ENCODE measurements at regions not wholly inside any gene's neighbourhood (a gene's known extent, or its start where the extent isn't known, plus 50 kb on each side); places are given as distances from the start of the nearest gene placed in this dataset.

DNA sequence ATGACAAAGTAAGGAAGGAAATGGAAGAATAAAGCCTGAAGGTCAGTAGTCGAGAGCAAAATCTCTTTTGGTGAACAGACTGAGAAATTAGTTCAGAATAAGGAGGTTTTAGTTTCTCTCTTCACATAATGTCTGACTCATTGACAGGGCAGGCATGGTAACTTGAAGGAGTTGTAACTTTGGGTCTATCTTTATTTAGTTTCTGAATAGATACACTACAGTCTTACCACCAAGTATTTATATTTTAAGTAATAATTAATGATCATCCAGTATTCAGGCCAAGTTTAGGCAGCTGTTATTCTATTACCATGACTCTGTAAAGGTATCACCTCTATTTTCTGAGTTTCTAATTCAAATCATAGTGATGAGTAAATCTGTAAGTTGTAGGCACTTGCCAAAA, 219.9 kb downstream of the SPRY2 start:
- no peaks in the 10 kb centered on the region for H3K36me3 Mint-ChIP-seq (ENCODE audit: low read depth)

GRCh38 chr13:80118506-80118905, 222.4 kb downstream of the SPRY2 start:
- TF ChIP-seq, protein P1, sequence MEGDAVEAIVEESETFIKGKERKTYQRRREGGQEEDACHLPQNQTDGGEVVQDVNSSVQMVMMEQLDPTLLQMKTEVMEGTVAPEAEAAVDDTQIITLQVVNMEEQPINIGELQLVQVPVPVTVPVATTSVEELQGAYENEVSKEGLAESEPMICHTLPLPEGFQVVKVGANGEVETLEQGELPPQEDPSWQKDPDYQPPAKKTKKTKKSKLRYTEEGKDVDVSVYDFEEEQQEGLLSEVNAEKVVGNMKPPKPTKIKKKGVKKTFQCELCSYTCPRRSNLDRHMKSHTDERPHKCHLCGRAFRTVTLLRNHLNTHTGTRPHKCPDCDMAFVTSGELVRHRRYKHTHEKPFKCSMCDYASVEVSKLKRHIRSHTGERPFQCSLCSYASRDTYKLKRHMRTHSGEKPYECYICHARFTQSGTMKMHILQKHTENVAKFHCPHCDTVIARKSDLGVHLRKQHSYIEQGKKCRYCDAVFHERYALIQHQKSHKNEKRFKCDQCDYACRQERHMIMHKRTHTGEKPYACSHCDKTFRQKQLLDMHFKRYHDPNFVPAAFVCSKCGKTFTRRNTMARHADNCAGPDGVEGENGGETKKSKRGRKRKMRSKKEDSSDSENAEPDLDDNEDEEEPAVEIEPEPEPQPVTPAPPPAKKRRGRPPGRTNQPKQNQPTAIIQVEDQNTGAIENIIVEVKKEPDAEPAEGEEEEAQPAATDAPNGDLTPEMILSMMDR (IDR thresholded peaks at IDR 0.05; ENCODE audit: unreplicated experiment in 3 of 3) = no peak
- Mint-ChIP-seq H3K36me3 (ENCODE audit: low read depth) (peaks cover 4% of the 10 kb centered on the region), H3K4me3 (no peak overlapping the region), H3K27ac (no peak overlapping the region), H3K4me1 (peaks cover 4% of the 10 kb centered on the region), H3K27me3 (ENCODE audit: low read depth) (no peaks in the 10 kb centered on the region), H3K9me3 (peaks cover 4% of the 10 kb centered on the region)

More for the DNA sequence above, 219.9 kb downstream of the SPRY2 start:
- no peak overlapping the region for H3K4me3 Mint-ChIP-seq
- no peak overlapping the region for H3K27ac Mint-ChIP-seq
- H3K9me3 Mint-ChIP-seq = no peaks in the 10 kb centered on the region
- H3K27me3 Mint-ChIP-seq (ENCODE audit: low read depth) = no peaks in the 10 kb centered on the region
- TF ChIP-seq, protein P1 (IDR thresholded peaks at IDR 0.05; ENCODE audit: unreplicated experiment in 3 of 3) = no peak
- peaks cover 2% of the 10 kb centered on the region for H3K4me1 Mint-ChIP-seq

- Mint-ChIP-seq H3K27me3 (ENCODE audit: low read depth) (no peaks in the 10 kb centered on the region), H3K4me3 (no peak overlapping the region), H3K9me3 (peaks cover 4% of the 10 kb centered on the region), H3K36me3 (ENCODE audit: low read depth) (peaks cover 4% of the 10 kb centered on the region), H3K4me1 (peaks cover 4% of the 10 kb centered on the region), H3K27ac (no peak overlapping the region)
- TF ChIP-seq, protein P1 (IDR thresholded peaks at IDR 0.05; ENCODE audit: unreplicated experiment in 3 of 3) = no peak
Measured at GRCh38 chr13:80118099-80118498, 222.8 kb downstream of the SPRY2 start.

DNA sequence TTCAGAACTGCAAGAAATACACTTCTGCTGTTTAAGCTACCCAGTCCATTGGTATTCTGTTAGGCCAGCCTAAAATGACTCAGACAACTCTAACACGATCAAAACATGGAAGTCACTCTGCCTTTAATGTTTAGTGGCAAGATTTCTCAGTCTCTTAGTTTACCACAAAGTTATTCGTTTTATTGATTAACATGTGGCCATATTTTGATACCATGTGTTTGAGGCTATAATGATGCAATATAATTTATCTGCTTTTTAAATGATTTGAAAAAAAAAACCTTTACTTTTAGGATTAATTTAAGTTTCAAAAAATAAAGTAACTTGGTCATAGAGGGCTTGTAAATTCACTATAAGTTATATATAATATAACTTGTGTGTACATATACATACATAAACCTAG, 223.4 kb downstream of the SPRY2 start:
- Mint-ChIP-seq H3K36me3 (ENCODE audit: low read depth) (peaks cover 4% of the 10 kb centered on the region), H3K4me3 (no peak overlapping the region), H3K4me1 (peaks cover 4% of the 10 kb centered on the region), H3K27me3 (ENCODE audit: low read depth) (no peaks in the 10 kb centered on the region), H3K27ac (no peak overlapping the region), H3K9me3 (peaks cover 4% of the 10 kb centered on the region)
- TF ChIP-seq, protein P1 (IDR thresholded peaks at IDR 0.05; ENCODE audit: unreplicated experiment in 3 of 3) = no peak

DNA sequence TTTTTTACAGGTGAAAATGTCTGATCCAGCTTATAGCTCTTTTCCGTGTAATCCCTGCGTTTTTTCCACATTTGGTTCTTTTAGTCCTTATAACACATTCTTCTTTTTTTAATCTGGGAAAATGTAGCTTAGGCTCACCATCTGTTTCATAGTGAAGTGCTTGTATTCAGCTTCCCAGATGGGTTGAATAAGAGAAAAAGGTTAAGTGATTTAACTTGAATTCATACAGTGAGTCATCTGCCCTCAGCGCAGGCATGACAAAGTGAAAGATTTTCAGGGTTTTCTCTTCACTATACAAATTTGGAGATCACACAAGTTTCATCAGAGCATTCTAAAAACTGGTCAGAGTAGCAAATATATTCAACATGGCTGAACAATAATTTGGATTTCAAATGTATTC, 224.8 kb downstream of the SPRY2 start:
- peaks cover 4% of the 10 kb centered on the region for H3K4me1 Mint-ChIP-seq
- no peak overlapping the region for H3K27ac Mint-ChIP-seq
- no peak overlapping the region for H3K4me3 Mint-ChIP-seq
- peaks cover 4% of the 10 kb centered on the region for H3K9me3 Mint-ChIP-seq
- TF ChIP-seq, protein P1 (IDR thresholded peaks at IDR 0.05; ENCODE audit: unreplicated experiment in 3 of 3) = no peak
- H3K27me3 Mint-ChIP-seq (ENCODE audit: low read depth) = no peaks in the 10 kb centered on the region
- peaks cover 4% of the 10 kb centered on the region for H3K36me3 Mint-ChIP-seq (ENCODE audit: low read depth)

DNA sequence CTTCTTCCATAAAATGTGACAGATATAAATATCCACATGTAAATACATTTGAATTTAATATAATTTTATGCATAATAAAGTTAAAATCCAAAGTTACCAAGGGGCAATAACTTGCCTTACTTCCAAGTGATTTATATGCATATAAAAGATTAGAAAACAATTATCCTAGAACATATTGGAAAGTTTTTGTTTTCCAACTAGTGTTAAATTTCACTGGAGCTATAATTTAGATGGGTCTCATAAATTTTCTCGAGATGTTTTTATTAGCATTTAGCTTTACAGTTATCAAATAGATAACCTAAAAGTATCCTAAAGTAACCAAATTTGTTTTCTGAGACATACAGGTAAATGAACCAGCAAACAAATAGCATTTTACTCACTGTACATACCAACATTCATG, 225.3 kb downstream of the SPRY2 start:
- peaks cover 4% of the 10 kb centered on the region for H3K4me1 Mint-ChIP-seq
- H3K36me3 Mint-ChIP-seq (ENCODE audit: low read depth) = peaks cover 4% of the 10 kb centered on the region
- no peak overlapping the region for H3K27ac Mint-ChIP-seq
- TF ChIP-seq, protein P1 (IDR thresholded peaks at IDR 0.05; ENCODE audit: unreplicated experiment in 3 of 3) = no peak
- H3K4me3 Mint-ChIP-seq = no peak overlapping the region
- no peaks in the 10 kb centered on the region for H3K27me3 Mint-ChIP-seq (ENCODE audit: low read depth)
- peaks cover 4% of the 10 kb centered on the region for H3K9me3 Mint-ChIP-seq

Data from nephron (organoid).